Left ventricle myocardium inferior (tissue), 1 donor: ENCODE measurements at regions not wholly inside any gene's neighbourhood (a gene's known extent, or its start where the extent isn't known, plus 50 kb on each side); places are given as distances from the start of the nearest gene placed in this dataset.

Experiments used
- DNase-seq: peaks from one replicate; pipeline ENCODE4 v3.0.0-alpha.2; 2020
- H3K27ac ChIP-seq: fragments of 200-600 bp; replicated peaks from 2 replicates; pipeline ENCODE4 v1.8.0; 2021
- H3K27me3 ChIP-seq: fragments of 200-600 bp; 2 replicates; pipeline ENCODE4 v1.8.0; 2021; ENCODE audit warnings: low read depth
- H3K36me3 ChIP-seq: fragments of 200-600 bp; 2 replicates; pipeline ENCODE4 v1.8.0; 2021
- H3K4me1 ChIP-seq: fragments of 200-600 bp; 2 replicates; pipeline ENCODE4 v1.8.0; 2021
- H3K4me3 ChIP-seq: fragments of 200-600 bp; 2 replicates; pipeline ENCODE4 v1.8.0; 2021; ENCODE audit warnings: mild to moderate bottlenecking, moderate library complexity
- H3K9me3 ChIP-seq: fragments of 200-600 bp; replicated peaks from 2 replicates; pipeline ENCODE4 v1.8.0; 2021
- intact Hi-C: fragments of 100-400 bp; cut with micrococcal nuclease; formaldehyde crosslinking; loops from one replicate; pipeline ENCODE4 v1.11.0; 2022
- TF ChIP-seq, protein P1 (sequence below): fragments of 200-600 bp; IDR thresholded peaks from 2 replicates; pipeline ENCODE4 v1.8.0; 2021; ENCODE audit warnings: antibody characterized with exemption, mild to moderate bottlenecking, borderline replicate concordance
- donor health status: DM: no; HTN: yes; CAD: no; lungs with severe emphysema.

DNA sequence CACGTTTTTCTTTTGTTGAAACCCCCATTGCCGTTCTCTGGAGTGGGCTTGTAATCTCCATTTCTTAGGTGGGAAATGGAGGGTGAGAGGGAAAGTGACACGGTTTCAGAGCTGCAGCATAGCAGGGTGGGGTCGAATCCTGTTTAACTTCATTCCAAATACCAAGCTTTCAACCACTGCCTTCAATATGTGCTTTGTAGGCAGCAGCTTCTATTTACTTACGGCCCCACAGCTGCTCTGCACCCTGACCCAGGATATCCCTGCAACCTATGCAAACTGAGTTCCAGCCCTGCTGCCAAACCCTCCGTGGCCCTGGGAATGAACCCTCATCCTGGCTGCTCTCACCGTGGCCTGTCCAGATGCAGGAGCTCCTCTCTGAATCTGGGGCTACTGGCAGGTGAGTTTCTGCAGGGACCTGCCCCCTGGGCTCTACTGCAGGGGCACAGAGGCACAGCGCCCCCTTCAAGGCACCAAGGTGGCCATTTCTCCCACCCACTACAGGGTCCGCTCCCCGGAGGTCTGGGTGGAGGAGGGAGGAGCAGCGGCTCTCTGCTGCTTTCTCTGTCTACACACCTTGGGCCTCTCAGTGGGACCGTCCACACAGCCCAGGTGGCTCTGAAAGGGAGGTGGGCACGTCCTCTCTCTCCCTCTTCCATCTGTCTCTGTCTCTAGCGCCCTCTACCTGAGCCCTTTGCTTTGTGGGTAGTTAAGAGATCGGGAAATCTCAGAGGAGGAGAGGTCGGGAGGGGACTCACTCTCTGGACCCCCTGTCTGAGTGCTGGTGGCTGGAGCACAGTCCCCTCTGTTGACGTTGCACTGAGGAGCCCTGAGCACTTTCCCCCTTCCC is 279.1 kb downstream of the BRD1 start:
- H3K4me3 ChIP-seq: no peak overlapping the region
- DNase-seq: no peak
- no peak overlapping the region for H3K27ac ChIP-seq
- TF ChIP-seq, protein P1, sequence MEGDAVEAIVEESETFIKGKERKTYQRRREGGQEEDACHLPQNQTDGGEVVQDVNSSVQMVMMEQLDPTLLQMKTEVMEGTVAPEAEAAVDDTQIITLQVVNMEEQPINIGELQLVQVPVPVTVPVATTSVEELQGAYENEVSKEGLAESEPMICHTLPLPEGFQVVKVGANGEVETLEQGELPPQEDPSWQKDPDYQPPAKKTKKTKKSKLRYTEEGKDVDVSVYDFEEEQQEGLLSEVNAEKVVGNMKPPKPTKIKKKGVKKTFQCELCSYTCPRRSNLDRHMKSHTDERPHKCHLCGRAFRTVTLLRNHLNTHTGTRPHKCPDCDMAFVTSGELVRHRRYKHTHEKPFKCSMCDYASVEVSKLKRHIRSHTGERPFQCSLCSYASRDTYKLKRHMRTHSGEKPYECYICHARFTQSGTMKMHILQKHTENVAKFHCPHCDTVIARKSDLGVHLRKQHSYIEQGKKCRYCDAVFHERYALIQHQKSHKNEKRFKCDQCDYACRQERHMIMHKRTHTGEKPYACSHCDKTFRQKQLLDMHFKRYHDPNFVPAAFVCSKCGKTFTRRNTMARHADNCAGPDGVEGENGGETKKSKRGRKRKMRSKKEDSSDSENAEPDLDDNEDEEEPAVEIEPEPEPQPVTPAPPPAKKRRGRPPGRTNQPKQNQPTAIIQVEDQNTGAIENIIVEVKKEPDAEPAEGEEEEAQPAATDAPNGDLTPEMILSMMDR: no peak
- H3K9me3 ChIP-seq: peaks cover 23% of the 10 kb centered on the region
- intact Hi-C loops: no loop called here
- H3K36me3 ChIP-seq: no peaks in the 10 kb centered on the region
- H3K27me3 ChIP-seq: peaks cover 31% of the 10 kb centered on the region
- H3K4me1 ChIP-seq: peaks cover 4% of the 10 kb centered on the region

DNA sequence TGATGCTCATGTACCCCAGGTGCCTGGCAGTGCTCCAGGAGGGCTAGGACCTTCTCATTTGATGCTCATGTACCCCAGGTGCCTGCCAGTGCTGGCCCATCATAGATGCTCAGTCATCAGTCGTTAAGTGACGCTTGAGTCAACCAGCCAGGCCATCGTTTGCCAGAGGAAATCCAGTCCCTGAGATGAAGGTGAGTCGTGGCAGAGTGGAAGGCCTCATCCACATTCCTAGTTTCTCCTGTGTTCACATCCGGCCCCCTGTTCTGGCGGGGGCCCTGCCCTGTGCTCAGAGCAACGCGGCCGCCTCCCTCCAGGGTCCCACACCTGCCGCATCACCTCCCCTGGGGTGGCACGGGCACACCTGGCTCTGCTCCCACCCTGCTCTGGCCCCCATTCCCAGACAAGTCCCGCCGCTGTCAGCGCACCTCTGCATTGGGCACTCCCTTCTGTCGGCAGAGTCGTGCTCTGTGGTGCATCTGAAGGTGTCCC is 279.9 kb downstream of the BRD1 start:
- Histone ChIP-seq H3K4me3 (no peak overlapping the region), H3K27ac (no peak overlapping the region), H3K4me1 (no peaks in the 10 kb centered on the region), H3K27me3 (peaks cover 28% of the 10 kb centered on the region), H3K9me3 (peaks cover 23% of the 10 kb centered on the region), H3K36me3 (no peaks in the 10 kb centered on the region)
- intact Hi-C loops: no loop called here
- no peak for DNase-seq
- TF ChIP-seq, protein P1: no peak

DNA sequence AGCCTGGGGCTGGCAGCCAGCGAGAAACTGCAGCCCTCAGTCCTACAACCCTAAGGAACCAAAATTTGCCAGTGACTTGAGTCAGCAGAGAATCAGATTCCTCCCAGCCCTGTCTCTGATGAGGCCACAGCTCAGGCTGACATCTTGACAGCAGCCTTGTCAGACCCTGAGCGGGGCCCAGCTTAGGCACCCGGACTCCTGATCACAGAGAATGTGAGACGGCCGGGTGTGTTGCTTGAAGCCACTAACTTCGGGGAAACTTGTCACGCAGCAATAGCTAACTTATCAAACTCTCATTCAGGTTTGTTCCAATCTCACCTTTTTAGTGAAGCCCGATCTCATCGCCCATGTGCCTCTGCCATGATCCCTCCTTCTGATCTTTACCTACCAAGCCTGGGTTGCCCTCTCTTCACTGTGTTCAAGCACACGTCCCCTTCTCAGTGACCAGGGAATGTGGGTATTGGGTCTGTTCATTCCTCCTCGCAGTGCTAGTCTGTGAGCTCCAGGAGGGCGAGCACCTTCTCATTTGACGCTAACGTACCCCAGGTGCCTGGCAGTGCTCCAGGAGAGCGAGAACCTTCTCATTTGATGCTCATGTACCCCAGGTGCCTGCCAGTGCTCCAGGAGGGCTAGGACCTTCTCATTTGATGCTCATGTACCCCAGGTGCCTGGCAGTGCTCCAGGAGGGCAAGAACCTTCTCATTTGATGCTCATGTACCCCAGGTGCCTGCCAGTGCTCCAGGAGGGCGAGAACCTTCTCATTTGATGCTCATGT is 280.7 kb downstream of the BRD1 start:
- Histone ChIP-seq H3K36me3 (no peaks in the 10 kb centered on the region), H3K27me3 (peaks cover 23% of the 10 kb centered on the region), H3K4me3 (no peak overlapping the region), H3K4me1 (no peaks in the 10 kb centered on the region), H3K27ac (no peak overlapping the region), H3K9me3 (peaks cover 23% of the 10 kb centered on the region)
- TF ChIP-seq, protein P1: no peak
- intact Hi-C loops: no loop called here
- no peak for DNase-seq

DNA sequence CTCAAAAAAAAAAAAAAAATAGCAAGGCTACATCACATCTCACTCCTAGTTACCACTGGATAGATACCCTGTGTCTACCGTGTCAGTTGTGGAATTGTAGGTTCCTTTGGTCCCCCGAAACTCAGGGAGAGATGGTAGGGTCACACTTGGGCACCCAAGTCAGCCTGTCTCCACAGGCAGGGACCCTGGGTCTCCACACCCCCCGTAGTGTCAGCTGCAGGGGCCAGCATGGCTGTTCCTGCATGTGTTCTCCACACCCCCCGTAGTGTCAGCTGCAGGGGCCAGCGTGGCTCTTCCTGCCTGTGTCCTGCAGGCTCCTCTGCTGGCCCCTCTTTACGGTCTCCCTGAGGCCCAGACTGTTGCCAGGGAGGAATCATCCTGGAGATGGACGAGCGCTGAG is 282.1 kb downstream of the BRD1 start:
- Histone ChIP-seq H3K9me3 (peaks cover 13% of the 10 kb centered on the region), H3K4me1 (no peaks in the 10 kb centered on the region), H3K27ac (no peak overlapping the region), H3K4me3 (no peak overlapping the region), H3K36me3 (no peaks in the 10 kb centered on the region), H3K27me3 (peaks cover 10% of the 10 kb centered on the region)
- TF ChIP-seq, protein P1: no peak
- intact Hi-C loops: no loop called here
- DNase-seq: no peak

DNA sequence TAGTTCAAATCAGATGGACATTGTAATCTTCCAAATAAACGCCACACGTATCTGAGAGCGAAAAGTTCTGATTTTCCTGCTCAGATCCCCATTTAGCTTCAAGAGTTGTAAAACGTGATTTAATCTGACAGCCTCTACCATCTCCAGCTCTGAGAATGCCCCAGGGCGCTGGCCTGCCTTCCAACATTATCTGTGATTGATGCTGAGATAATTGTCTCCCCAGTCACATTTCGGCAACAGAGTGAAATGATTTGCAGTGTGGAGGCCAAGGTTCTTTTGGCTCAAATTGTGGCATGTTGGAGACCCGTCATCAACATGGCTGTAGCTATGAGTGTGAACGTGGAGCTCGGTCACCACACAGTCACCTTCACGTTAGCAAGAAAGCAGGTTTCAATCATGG is 283.4 kb downstream of the BRD1 start:
- Histone ChIP-seq H3K4me1 (no peaks in the 10 kb centered on the region), H3K4me3 (no peak overlapping the region), H3K9me3 (peaks cover 11% of the 10 kb centered on the region), H3K27ac (no peak overlapping the region), H3K36me3 (no peaks in the 10 kb centered on the region), H3K27me3 (peaks cover 8% of the 10 kb centered on the region)
- TF ChIP-seq, protein P1: no peak
- DNase-seq: no peak
- intact Hi-C loops: no loop called here
